Endothelial cell of umbilical vein (primary cell): ENCODE measurements at regions not wholly inside any gene's neighbourhood (a gene's known extent, or its start where the extent isn't known, plus 50 kb on each side); places are given as distances from the start of the nearest gene placed in this dataset.

ENCODE experiments used
- BruUV-seq: library from RNA; stranded (reverse); fragments of 400-500 nt; replicated peaks from 2 replicates; lab custom pipeline; 2021; lab: Mats Ljungman, UMichigan
- CTCF ChIA-PET: fragments of 300-600, 350-600 bp; sonication (Branson Sonifier 250); formaldehyde crosslinking; loops from one replicate; lab custom pipeline; 2021; ENCODE audit warnings: antibody characterized with exemption, inconsistent platforms; lab: Charles Lee
- POLR2A ChIA-PET: fragments of 300-600, 350-600 bp; sonication (Branson Sonifier 250); formaldehyde crosslinking; loops from one replicate; lab custom pipeline; 2021; ENCODE audit warnings: antibody characterized with exemption, inconsistent platforms; lab: Charles Lee
- DNase-seq: peaks from one replicate; pipeline ENCODE4 v3.0.0-alpha.2; 2011; ENCODE audit warnings: low read depth, low spot score
- FAIRE-seq: peaks from 2 replicates; lab custom pipeline; 2011; peaks lifted over from hg19 to GRCh38; lab: Jason Lieb, UNC
- H2AFZ ChIP-seq: 2 replicates; pipeline ENCODE4 v1.6.0; 2012; ENCODE audit warnings: low read depth, low read length, control low read depth, inconsistent platforms
- H3K27ac ChIP-seq: 2 replicates; pipeline ENCODE4 v1.5.1; 2011; ENCODE audit warnings: low read depth, mild to moderate bottlenecking, control low read depth, low read length, moderate library complexity; ENCODE audit not compliant: insufficient read depth
- H3K27me3 ChIP-seq, 2 experiments: 2 replicates each; pipeline versions ENCODE4 v1.6.0 to v1.6.1; 2011; ENCODE audit warnings: low read length in 2 of 2, mixed read lengths in 1 of 2; ENCODE audit not compliant: control insufficient read depth in 2 of 2, insufficient read depth in 2 of 2
- H3K36me3 ChIP-seq, 2 experiments: 2 replicates in 1 of 2; 3 replicates in 1 of 2; pipeline ENCODE4 v1.5.1; 2011; ENCODE audit warnings: low read length in 2 of 2, mild to moderate bottlenecking in 1 of 2, moderate library complexity in 1 of 2; ENCODE audit not compliant: control insufficient read depth in 2 of 2, insufficient read depth in 2 of 2; ENCODE audit errors: extremely low read depth in 1 of 2
- H3K4me1 ChIP-seq: 3 replicates; pipeline ENCODE4 v1.5.1; 2011; ENCODE audit warnings: mild to moderate bottlenecking, low read length; ENCODE audit not compliant: control insufficient read depth, insufficient read depth; ENCODE audit errors: extremely low read depth
- H3K4me2 ChIP-seq: 2 replicates; pipeline ENCODE4 v1.6.1; 2011; ENCODE audit warnings: low read length, control low read depth, mixed read lengths; ENCODE audit not compliant: insufficient read depth
- H3K4me3 ChIP-seq, 3 experiments: fragments of 200-600 bp in 1 of 3; sonication (generic), shearing (Covaris generic) in 1 of 3; replicated peaks in 1 of 3; 2 replicates each; pipeline ENCODE4 v1.5.1; 2011 to 2016; ENCODE audit warnings: control low read depth in 3 of 3, low read length in 3 of 3, mild to moderate bottlenecking in 2 of 3, inconsistent platforms in 1 of 3, low read depth in 1 of 3, moderate library complexity in 1 of 3; ENCODE audit not compliant: insufficient read depth in 1 of 3
- H3K79me2 ChIP-seq: 2 replicates; pipeline ENCODE4 v1.6.0; 2012; ENCODE audit warnings: low read length, inconsistent platforms; ENCODE audit not compliant: control insufficient read depth, insufficient read depth
- H3K9ac ChIP-seq: replicated peaks from 2 replicates; pipeline ENCODE3; 2011; ENCODE audit warnings: low read length, control low read depth; ENCODE audit not compliant: insufficient read depth; ENCODE audit errors: extremely low read depth
- H3K9me1 ChIP-seq: replicated peaks from 3 replicates; pipeline ENCODE4 v1.6.0; 2011; ENCODE audit warnings: mild to moderate bottlenecking, low read length; ENCODE audit not compliant: control insufficient read depth, insufficient read depth; ENCODE audit errors: extremely low read depth
- H3K9me3 ChIP-seq: replicated peaks from 2 replicates; pipeline ENCODE4 v1.5.1; 2012; ENCODE audit warnings: low read length, inconsistent platforms; ENCODE audit not compliant: control insufficient read depth, insufficient read depth
- H4K20me1 ChIP-seq: replicated peaks from 2 replicates; pipeline ENCODE3; 2011; ENCODE audit warnings: mild to moderate bottlenecking, low read length; ENCODE audit not compliant: control insufficient read depth, insufficient read depth; ENCODE audit errors: extremely low read depth
- EZH2 ChIP-seq: IDR thresholded peaks from 2 replicates; pipeline ENCODE4 v1.6.1; 2012; ENCODE audit warnings: borderline replicate concordance, low read depth, mild to moderate bottlenecking, moderate library complexity, low read length, inconsistent platforms; ENCODE audit not compliant: severe bottlenecking
- FOS ChIP-seq: IDR thresholded peaks from 2 replicates; pipeline ENCODE4 v1.6.1; 2011; ENCODE audit warnings: mild to moderate bottlenecking, low read length, moderate library complexity, borderline replicate concordance; ENCODE audit not compliant: insufficient read depth
- GATA2 ChIP-seq: IDR thresholded peaks from 2 replicates; pipeline ENCODE4 v1.7.0; 2011; ENCODE audit warnings: low read depth, mild to moderate bottlenecking, moderate library complexity, mixed read lengths, low read length; ENCODE audit not compliant: insufficient read length, insufficient read depth
- JUN ChIP-seq: IDR thresholded peaks from 2 replicates; pipeline ENCODE4 v1.6.1; 2011; ENCODE audit warnings: borderline replicate concordance, low read depth; ENCODE audit not compliant: insufficient read length, insufficient read depth
- MYC ChIP-seq: IDR thresholded peaks from one replicate; pipeline ENCODE4 v1.6.1; 2011; ENCODE audit warnings: mild to moderate bottlenecking, low read depth, low read length
- POLR2A ChIP-seq: IDR thresholded peaks from 2 replicates; pipeline ENCODE4 v1.6.1; 2012; ENCODE audit warnings: low read depth, mild to moderate bottlenecking, control low read depth, low read length
- POLR2AphosphoS5 ChIP-seq: IDR thresholded peaks from 2 replicates; pipeline ENCODE4 v1.6.1; 2012; ENCODE audit warnings: low read depth, mild to moderate bottlenecking, control low read depth, low read length, moderate library complexity; ENCODE audit not compliant: insufficient read depth
- dilution Hi-C: fragments of 300-500 bp; cut with MboI; formaldehyde crosslinking; loops from one replicate; pipeline ENCODE4 v1.15.0; 2019; ENCODE audit warnings: low sequenced_read_pairs; ENCODE audit not compliant: extremely low pct_ligation_motif_present
- intact Hi-C: fragments of 100-400 bp; cut with micrococcal nuclease; formaldehyde crosslinking; loops from one replicate; pipeline ENCODE4 v1.10.0; 2022
- TF ChIP-seq, protein P1 (sequence below), 2 donors: IDR thresholded peaks; 1 replicate in 1 of 2; 2 replicates in 1 of 2; pipeline ENCODE4 v1.5.1; 2011; ENCODE audit warnings: low read length in 2 of 2, mild to moderate bottlenecking in 2 of 2, moderate library complexity in 2 of 2, control low read depth in 1 of 2, inconsistent platforms in 1 of 2, low read depth in 1 of 2; ENCODE audit not compliant: insufficient read depth in 1 of 2; ENCODE audit errors: extremely low read depth in 1 of 2
- TF ChIP-seq, protein P2 (sequence below): IDR thresholded peaks from 2 replicates; pipeline ENCODE4 v1.6.1; 2011; ENCODE audit not compliant: insufficient read depth, insufficient read length

DNA sequence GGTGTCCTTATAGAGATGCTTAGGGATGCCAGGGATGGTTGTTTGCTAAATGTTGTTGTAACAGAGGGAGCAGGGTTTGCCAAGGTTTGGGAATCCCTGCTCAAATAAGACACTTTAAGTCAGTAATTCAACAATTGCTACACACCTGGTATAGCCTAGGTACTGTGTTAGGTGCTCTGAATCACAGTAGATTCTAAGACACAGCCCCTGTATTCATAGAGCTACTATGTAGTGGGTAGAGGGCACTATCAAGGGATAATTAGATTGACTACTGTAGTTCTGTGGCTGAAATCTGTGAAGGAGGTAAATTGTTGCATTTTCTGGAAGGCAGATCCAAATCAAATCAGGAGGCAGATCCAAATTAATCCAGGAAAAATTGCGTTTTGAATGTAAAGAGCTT, 149.2 kb downstream of the C12orf75 start:
- H3K36me3 ChIP-seq: no peaks in the 10 kb centered on the region
- peak overlapping the region; percentile 16 for H3K4me2 ChIP-seq
- H3K9me3 ChIP-seq: no peaks in the 10 kb centered on the region
- dilution Hi-C loops: no loop called here
- H3K9me1 ChIP-seq: no peaks in the 10 kb centered on the region
- H2AFZ ChIP-seq: no peak overlapping the region
- DNase-seq (no peak), FAIRE-seq (no peak)
- peak overlapping the region; percentile 53 for H3K27ac ChIP-seq
- H3K79me2 ChIP-seq: peaks cover 92% of the 10 kb centered on the region
- TF ChIP-seq POLR2A: no peak
- TF ChIP-seq MYC: no peak
- TF ChIP-seq JUN: no peak
- TF ChIP-seq, protein P1, sequence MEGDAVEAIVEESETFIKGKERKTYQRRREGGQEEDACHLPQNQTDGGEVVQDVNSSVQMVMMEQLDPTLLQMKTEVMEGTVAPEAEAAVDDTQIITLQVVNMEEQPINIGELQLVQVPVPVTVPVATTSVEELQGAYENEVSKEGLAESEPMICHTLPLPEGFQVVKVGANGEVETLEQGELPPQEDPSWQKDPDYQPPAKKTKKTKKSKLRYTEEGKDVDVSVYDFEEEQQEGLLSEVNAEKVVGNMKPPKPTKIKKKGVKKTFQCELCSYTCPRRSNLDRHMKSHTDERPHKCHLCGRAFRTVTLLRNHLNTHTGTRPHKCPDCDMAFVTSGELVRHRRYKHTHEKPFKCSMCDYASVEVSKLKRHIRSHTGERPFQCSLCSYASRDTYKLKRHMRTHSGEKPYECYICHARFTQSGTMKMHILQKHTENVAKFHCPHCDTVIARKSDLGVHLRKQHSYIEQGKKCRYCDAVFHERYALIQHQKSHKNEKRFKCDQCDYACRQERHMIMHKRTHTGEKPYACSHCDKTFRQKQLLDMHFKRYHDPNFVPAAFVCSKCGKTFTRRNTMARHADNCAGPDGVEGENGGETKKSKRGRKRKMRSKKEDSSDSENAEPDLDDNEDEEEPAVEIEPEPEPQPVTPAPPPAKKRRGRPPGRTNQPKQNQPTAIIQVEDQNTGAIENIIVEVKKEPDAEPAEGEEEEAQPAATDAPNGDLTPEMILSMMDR (IDR thresholded peaks at IDR 0.05; ENCODE audit: extremely low read depth in 1 of 2, insufficient read depth in 1 of 2, low read depth in 1 of 2, low read length in 2 of 2): no peak
- TF ChIP-seq, protein P2, sequence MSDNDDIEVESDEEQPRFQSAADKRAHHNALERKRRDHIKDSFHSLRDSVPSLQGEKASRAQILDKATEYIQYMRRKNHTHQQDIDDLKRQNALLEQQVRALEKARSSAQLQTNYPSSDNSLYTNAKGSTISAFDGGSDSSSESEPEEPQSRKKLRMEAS: no peak
- no peak for TF ChIP-seq POLR2AphosphoS5
- TF ChIP-seq EZH2: no peak
- no peak for TF ChIP-seq GATA2
- TF ChIP-seq FOS: no peak
- intact Hi-C loops: loop anchor here (1.0 kb wide), 1 partner anchor 34 kb away; no protein-coding TSS in a partner anchor
- CTCF ChIA-PET: interaction anchor here (0.8 to 2.2 kb wide), 13 partner anchors 9 to 669 kb away, joined by 3 to 12 read pairs (median 4); no protein-coding TSS in a partner anchor
- H3K4me3 ChIP-seq: no peak overlapping the region
- peaks cover 81% of the 10 kb centered on the region for H3K4me1 ChIP-seq
- H4K20me1 ChIP-seq: no peaks in the 10 kb centered on the region
- POLR2A ChIA-PET: interaction anchor here (1.8 kb wide), 1 partner anchor 11 kb away, joined by 9 read pairs; no protein-coding TSS in a partner anchor
- peak overlapping the region; percentile 27 for H3K9ac ChIP-seq
- BruUV-seq: no TSS peak
- H3K27me3 ChIP-seq: no peaks in the 10 kb centered on the region
